Epithelial cell of esophagus (primary cell): ENCODE measurements at regions not wholly inside any gene's neighbourhood (a gene's known extent, or its start where the extent isn't known, plus 50 kb on each side); places are given as distances from the start of the nearest gene placed in this dataset.

Source experiments
- DNase-seq: peaks from one replicate; pipeline ENCODE4 v3.0.0; 2010; ENCODE audit warnings: low read depth
- H3K4me3 ChIP-seq: 2 replicates; pipeline ENCODE4 v1.5.1; 2011; ENCODE audit warnings: mild to moderate bottlenecking, low read length, control low read depth
- CTCF ChIP-seq: IDR thresholded peaks from 2 replicates; pipeline ENCODE4 v1.5.1; 2011; ENCODE audit warnings: low read depth, mild to moderate bottlenecking, low read length, control low read depth, inconsistent platforms; ENCODE audit not compliant: insufficient read depth; ENCODE audit errors: missing control alignments

DNA sequence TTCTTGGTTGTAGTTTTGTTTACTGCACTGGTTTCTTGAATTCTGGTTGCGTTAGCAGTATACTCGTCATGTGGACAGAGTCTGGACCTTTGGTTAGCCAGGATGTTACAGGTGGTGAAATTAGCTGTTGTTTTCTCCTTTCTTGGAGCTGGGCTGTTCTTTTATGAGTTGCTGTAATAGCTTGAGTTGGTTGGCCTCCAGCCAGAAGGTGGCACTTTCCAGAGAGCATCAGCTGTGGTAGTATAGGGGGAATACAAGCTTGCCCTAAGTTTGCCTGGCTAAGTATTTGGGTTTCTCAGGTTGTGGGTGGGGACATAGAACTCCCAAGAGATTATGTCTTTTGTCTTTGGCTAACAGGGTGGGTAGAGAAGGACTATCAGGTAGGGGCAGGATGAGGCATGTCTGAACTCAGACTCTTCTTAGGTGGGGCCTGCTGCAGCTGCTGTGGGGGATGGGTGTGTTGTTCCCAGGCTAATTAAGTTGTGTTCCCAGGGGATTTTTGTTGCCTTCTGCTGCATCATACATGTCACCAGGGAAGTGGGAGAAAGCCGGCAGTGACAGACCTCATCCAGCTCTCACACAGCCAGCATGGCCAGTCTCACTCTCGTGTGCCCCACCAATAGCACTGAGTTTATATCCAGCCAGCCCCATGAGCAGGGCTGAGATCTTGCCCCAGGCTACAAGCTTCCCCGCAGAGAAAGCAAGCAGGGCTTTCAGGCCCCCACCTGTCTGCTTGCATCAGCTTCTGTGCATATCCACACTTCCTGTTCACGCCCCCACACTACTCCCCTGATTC lies 246.7 kb upstream of the TPK1 start:
- no peak for TF ChIP-seq CTCF
- DNase-seq, result peak; percentile 96
- no peak overlapping the region for H3K4me3 ChIP-seq

- DNase-seq, result no peak
- no peak overlapping the region for H3K4me3 ChIP-seq
- no peak for TF ChIP-seq CTCF
Observed at GRCh38 chr7:145065473-145065872, 229.6 kb upstream of the TPK1 start.

GRCh38 chr7:145064114-145064513 lies 228.3 kb upstream of the TPK1 start:
- no peak overlapping the region for H3K4me3 ChIP-seq
- TF ChIP-seq CTCF, result no peak
- no peak for DNase-seq

- no peak for TF ChIP-seq CTCF
- peak; percentile 95 for DNase-seq
- H3K4me3 ChIP-seq, result no peak overlapping the region
Observed at GRCh38 chr7:145053781-145054180, 217.9 kb upstream of the TPK1 start.

DNA sequence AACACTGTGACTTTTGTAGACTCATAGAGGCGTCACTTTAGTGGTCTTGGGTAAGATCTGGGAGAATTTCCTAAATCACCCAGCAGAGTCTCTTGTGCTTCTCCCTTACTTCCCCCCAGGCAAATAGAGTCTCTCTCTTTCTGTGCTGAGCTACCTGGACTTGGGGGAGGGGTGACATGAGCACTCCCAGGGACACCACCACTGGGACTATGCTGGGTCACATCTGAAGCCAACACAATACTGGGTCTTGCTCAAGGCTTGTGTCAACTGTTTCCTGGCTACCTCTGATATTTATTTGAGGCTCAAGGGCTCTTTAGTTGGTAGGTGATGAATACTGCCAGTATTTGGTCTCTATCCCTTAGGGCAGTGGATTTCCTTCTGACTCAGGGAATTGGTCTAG lies 214.6 kb upstream of the TPK1 start:
- no peak for TF ChIP-seq CTCF
- H3K4me3 ChIP-seq, result no peak overlapping the region
- DNase-seq, result peak; percentile 68

- TF ChIP-seq CTCF, result peak; percentile 86
- DNase-seq, result peak; percentile 71
- no peak overlapping the region for H3K4me3 ChIP-seq
Observed at GRCh38 chr7:145036604-145037405, 201.0 kb upstream of the TPK1 start.
